GM23248 (cell line): ENCODE measurements at regions not wholly inside any gene's neighbourhood (a gene's known extent, or its start where the extent isn't known, plus 50 kb on each side); places are given as distances from the start of the nearest gene placed in this dataset.

Experiments
- DNase-seq: peaks from one replicate; pipeline ENCODE4 v3.0.0-alpha.2; 2015
- H2AFZ ChIP-seq: fragments of 200-600 bp; sonication (generic); 2 replicates; pipeline ENCODE4 v1.6.1; 2016; ENCODE audit warnings: antibody characterized with exemption
- H3F3A ChIP-seq: fragments of 200-600 bp; sonication (generic); 2 replicates; pipeline ENCODE4 v1.6.1; 2016; ENCODE audit warnings: mild to moderate bottlenecking, antibody characterized with exemption, mixed run types; ENCODE audit not compliant: insufficient read depth
- H3K27ac ChIP-seq: fragments of 200-600 bp; sonication (generic); 2 replicates; pipeline ENCODE4 v1.5.1; 2016; ENCODE audit warnings: mild to moderate bottlenecking
- H3K27me3 ChIP-seq: fragments of 200-600 bp; sonication (generic); replicated peaks from 2 replicates; pipeline ENCODE4 v1.6.1; 2016; ENCODE audit warnings: mild to moderate bottlenecking; ENCODE audit not compliant: insufficient read depth
- H3K36me3 ChIP-seq: fragments of 200-600 bp; sonication (generic); 2 replicates; pipeline ENCODE4 v1.6.1; 2016; ENCODE audit warnings: low read depth, mild to moderate bottlenecking
- H3K4me1 ChIP-seq: fragments of 200-600 bp; sonication (generic); 2 replicates; pipeline ENCODE4 v1.6.1; 2016; ENCODE audit warnings: mild to moderate bottlenecking; ENCODE audit not compliant: insufficient read depth
- H3K4me2 ChIP-seq: fragments of 200-600 bp; sonication (generic); one replicate; pipeline ENCODE4 v1.6.1; 2016; ENCODE audit warnings: mild to moderate bottlenecking; ENCODE audit not compliant: unreplicated experiment
- H3K4me3 ChIP-seq: fragments of 200-600 bp; sonication (generic); 2 replicates; pipeline ENCODE4 v1.5.1; 2016; ENCODE audit warnings: mild to moderate bottlenecking
- H3K79me2 ChIP-seq: fragments of 200-600 bp; sonication (generic); 2 replicates; pipeline ENCODE4 v1.6.1; 2016; ENCODE audit warnings: mild to moderate bottlenecking; ENCODE audit not compliant: insufficient read depth
- H3K9ac ChIP-seq: fragments of 200-600 bp; sonication (generic); 2 replicates; pipeline ENCODE4 v1.6.1; 2016; ENCODE audit warnings: mild to moderate bottlenecking
- H3K9me2 ChIP-seq: fragments of 200-600 bp; sonication (generic); 2 replicates; pipeline ENCODE4 v1.6.1; 2016; ENCODE audit warnings: mixed run types, mild to moderate bottlenecking, moderate library complexity; ENCODE audit not compliant: insufficient read depth
- H3K9me3 ChIP-seq: fragments of 200-600 bp; sonication (generic); one replicate; pipeline ENCODE4 v1.6.1; 2017; ENCODE audit warnings: low read depth
- H4K20me1 ChIP-seq: fragments of 200-600 bp; sonication (generic); 2 replicates; pipeline ENCODE4 v1.6.0; 2016; ENCODE audit not compliant: insufficient read depth
- EZH2 ChIP-seq: fragments of 200-600 bp; sonication (generic); IDR thresholded peaks from 2 replicates; pipeline ENCODE4 v1.6.1; 2018; ENCODE audit warnings: antibody characterized with exemption, mild to moderate bottlenecking; ENCODE audit not compliant: insufficient read depth, poor library complexity, severe bottlenecking
- EZH2phosphoT487 ChIP-seq: fragments of 200-600 bp; sonication (generic); IDR thresholded peaks from 2 replicates; pipeline ENCODE4 v1.6.1; 2018; ENCODE audit warnings: antibody characterized with exemption, moderate library complexity, mild to moderate bottlenecking, low read depth; ENCODE audit not compliant: insufficient read depth
- WGBS, 2 experiments: methylation state at CpG; one replicate each; pipeline ENCODE4 v1.1.6; 2015 to 2017; ENCODE audit warnings: low lambda C conversion rate in 2 of 2, low coverage in 1 of 2; ENCODE audit errors: missing lambda C conversion rate in 2 of 2; 5-methylcytosine and 5-hydroxymethylcytosine counted together
- in situ Hi-C: fragments of 300-500 bp; cut with MboI; formaldehyde crosslinking; loops from 2 replicates; pipeline ENCODE4 v1.15.0; 2020

- H3K4me2 ChIP-seq, result no peak overlapping the region
- H3K9me2 ChIP-seq, result no peaks in the 10 kb centered on the region
- H2AFZ ChIP-seq, result no peak overlapping the region
- no peaks in the 10 kb centered on the region for H3K4me1 ChIP-seq
- no peaks in the 10 kb centered on the region for H3K36me3 ChIP-seq
- H3K79me2 ChIP-seq, result no peaks in the 10 kb centered on the region
- no peak overlapping the region for H3K4me3 ChIP-seq
- no peaks in the 10 kb centered on the region for H3K9me3 ChIP-seq
- DNase-seq, result no peak
- 0 to 13% methylated on average over 1 to 2 of the region's 2 CpGs for WGBS, 2 experiments
- no peak overlapping the region for H3K27ac ChIP-seq
- no peaks in the 10 kb centered on the region for H3F3A ChIP-seq
- H4K20me1 ChIP-seq, result no peaks in the 10 kb centered on the region
- H3K9ac ChIP-seq, result no peak overlapping the region
- in situ Hi-C loops, result no loop called here
- no peak for TF ChIP-seq EZH2phosphoT487
- H3K27me3 ChIP-seq, result no peaks in the 10 kb centered on the region
These were observed 480.2 kb upstream of the CELF4 start for GRCh38 chr18:38045845-38046244.

GRCh38 chr18:38042211-38042890 is 476.8 kb upstream of the CELF4 start:
- H3F3A ChIP-seq, result no peaks in the 10 kb centered on the region
- no peaks in the 10 kb centered on the region for H3K27me3 ChIP-seq
- no peaks in the 10 kb centered on the region for H4K20me1 ChIP-seq
- TF ChIP-seq EZH2 (no peak), EZH2phosphoT487 (no peak)
- DNase-seq, result no peak
- H3K4me3 ChIP-seq, result no peak overlapping the region
- no peak overlapping the region for H3K9ac ChIP-seq
- no peaks in the 10 kb centered on the region for H3K36me3 ChIP-seq
- H3K79me2 ChIP-seq, result no peaks in the 10 kb centered on the region
- no peaks in the 10 kb centered on the region for H3K9me3 ChIP-seq
- in situ Hi-C loops, result no loop called here
- H3K27ac ChIP-seq, result no peak overlapping the region
- no peak overlapping the region for H2AFZ ChIP-seq
- WGBS, 2 experiments, result 8 to 10% methylated on average over 6 of the region's 6 CpGs
- H3K4me2 ChIP-seq, result no peak overlapping the region
- H3K9me2 ChIP-seq, result no peaks in the 10 kb centered on the region
- no peaks in the 10 kb centered on the region for H3K4me1 ChIP-seq

GRCh38 chr18:38038242-38038641 is 472.6 kb upstream of the CELF4 start:
- no peaks in the 10 kb centered on the region for H3K79me2 ChIP-seq
- no peaks in the 10 kb centered on the region for H3K27me3 ChIP-seq
- no peaks in the 10 kb centered on the region for H3K4me1 ChIP-seq
- H3K9ac ChIP-seq, result no peak overlapping the region
- H3K9me2 ChIP-seq, result no peaks in the 10 kb centered on the region
- no peak for DNase-seq
- TF ChIP-seq EZH2 (no peak), EZH2phosphoT487 (no peak)
- no peak overlapping the region for H2AFZ ChIP-seq
- H3K36me3 ChIP-seq, result no peaks in the 10 kb centered on the region
- H3K9me3 ChIP-seq, result no peaks in the 10 kb centered on the region
- no peak overlapping the region for H3K27ac ChIP-seq
- in situ Hi-C loops, result no loop called here
- H3K4me3 ChIP-seq, result no peak overlapping the region
- no peak overlapping the region for H3K4me2 ChIP-seq
- H3F3A ChIP-seq, result no peaks in the 10 kb centered on the region
- H4K20me1 ChIP-seq, result no peaks in the 10 kb centered on the region

- Histone ChIP-seq H3K79me2 (no peaks in the 10 kb centered on the region), H3K9ac (no peak overlapping the region), H3K36me3 (no peaks in the 10 kb centered on the region), H3K9me2 (no peaks in the 10 kb centered on the region), H3K9me3 (no peaks in the 10 kb centered on the region), H3K27ac (no peak overlapping the region), H3K4me2 (no peak overlapping the region), H3F3A (no peaks in the 10 kb centered on the region), H4K20me1 (no peaks in the 10 kb centered on the region), H2AFZ (no peak overlapping the region), H3K4me3 (no peak overlapping the region), H3K27me3 (no peaks in the 10 kb centered on the region), H3K4me1 (no peaks in the 10 kb centered on the region)
- WGBS, 2 experiments, result 0 to 1% methylated on average over 3 of the region's 3 CpGs
- in situ Hi-C loops, result no loop called here
- TF ChIP-seq EZH2phosphoT487, result no peak
- no peak for TF ChIP-seq EZH2
- no peak for DNase-seq
These were observed 469.6 kb upstream of the CELF4 start for GRCh38 chr18:38035193-38035592.

GRCh38 chr18:38033282-38033681 is 467.7 kb upstream of the CELF4 start:
- no peak for DNase-seq
- Histone ChIP-seq H3K9ac (no peak overlapping the region), H2AFZ (no peak overlapping the region), H3K9me2 (no peaks in the 10 kb centered on the region), H3K4me3 (no peak overlapping the region), H3K9me3 (no peaks in the 10 kb centered on the region), H3K36me3 (no peaks in the 10 kb centered on the region), H3K4me1 (no peaks in the 10 kb centered on the region), H3K4me2 (no peak overlapping the region), H3K79me2 (no peaks in the 10 kb centered on the region), H3K27me3 (no peaks in the 10 kb centered on the region), H3K27ac (no peak overlapping the region), H3F3A (no peaks in the 10 kb centered on the region), H4K20me1 (no peaks in the 10 kb centered on the region)
- TF ChIP-seq EZH2 (no peak), EZH2phosphoT487 (no peak)
- 17 to 18% methylated on average over 3 of the region's 3 CpGs for WGBS, 2 experiments
- in situ Hi-C loops, result no loop called here
